COR-L47 (cell line): ENCODE measurements at regions not wholly inside any gene's neighbourhood (a gene's known extent, or its start where the extent isn't known, plus 50 kb on each side); places are given as distances from the start of the nearest gene placed in this dataset.
"Not testable (repeated sequence)": the region's sequence is repeated elsewhere in the genome, so short reads cannot be mapped to it uniquely, and the experiment has no call there.

Experiments
- DNase-seq: peaks from one replicate; lab custom pipeline; 2025; lab: John Stamatoyannopoulos, UW

- no peak for DNase-seq
Measured at GRCh38 chr2:221997683-221998082, 301.1 kb downstream of the PAX3 start.

GRCh38 chr2:221997100-221997499 is 301.7 kb downstream of the PAX3 start:
- DNase-seq, result no peak

GRCh38 chr2:221994926-221995325 is 303.9 kb downstream of the PAX3 start:
- DNase-seq, result no peak

- not testable (repeated sequence) for DNase-seq
Measured at GRCh38 chr2:221984376-221984775, 314.4 kb downstream of the PAX3 start.

GRCh38 chr2:221981912-221982470 is 316.8 kb downstream of the PAX3 start:
- DNase-seq, result no peak

GRCh38 chr2:221975151-221975550 is 323.6 kb downstream of the PAX3 start:
- no peak for DNase-seq

- DNase-seq, result no peak
Measured at GRCh38 chr2:221973902-221974301, 324.9 kb downstream of the PAX3 start.

GRCh38 chr2:221973502-221973901 is 325.3 kb downstream of the PAX3 start:
- no peak for DNase-seq

- DNase-seq, result no peak
Measured at GRCh38 chr2:221972813-221973478, 325.9 kb downstream of the PAX3 start.

- no peak for DNase-seq
Measured at GRCh38 chr2:221970389-221970788, 328.4 kb downstream of the PAX3 start.

GRCh38 chr2:221969830-221970144 is 329.0 kb downstream of the PAX3 start:
- DNase-seq, result no peak

GRCh38 chr2:221969087-221969829 is 329.5 kb downstream of the PAX3 start:
- peak; percentile 49 for DNase-seq

- no peak for DNase-seq
Measured at GRCh38 chr2:221962186-221962585, 336.6 kb downstream of the PAX3 start.

- peak; percentile 14 for DNase-seq
Measured at GRCh38 chr2:221961561-221961960, 337.2 kb downstream of the PAX3 start.

GRCh38 chr2:221958224-221958623 is 340.6 kb downstream of the PAX3 start:
- DNase-seq, result no peak

- DNase-seq, result no peak
Measured at GRCh38 chr2:221948076-221948475, 350.7 kb downstream of the PAX3 start.

GRCh38 chr2:221944452-221944851 is 354.3 kb downstream of the PAX3 start:
- DNase-seq, result not testable (repeated sequence)

- no peak for DNase-seq
Measured at GRCh38 chr2:221943076-221943810, 355.6 kb downstream of the PAX3 start.

GRCh38 chr2:221931251-221931991 is 359.3 kb upstream of the EPHA4 start:
- no peak for DNase-seq

GRCh38 chr2:221929259-221929658 is 357.2 kb upstream of the EPHA4 start:
- DNase-seq, result no peak

- no peak for DNase-seq
Measured at GRCh38 chr2:221926327-221926726, 354.2 kb upstream of the EPHA4 start.

GRCh38 chr2:221924576-221924975 is 352.5 kb upstream of the EPHA4 start:
- DNase-seq, result no peak
